ENCODE measurements at regions not wholly inside any gene's neighbourhood (a gene's known extent, or its start where the extent isn't known, plus 50 kb on each side); places are given as distances from the start of the nearest gene placed in this dataset.
"Not testable (repeated sequence)": the region's sequence is repeated elsewhere in the genome, so short reads cannot be mapped to it uniquely, and the experiment has no call there.

DNA sequence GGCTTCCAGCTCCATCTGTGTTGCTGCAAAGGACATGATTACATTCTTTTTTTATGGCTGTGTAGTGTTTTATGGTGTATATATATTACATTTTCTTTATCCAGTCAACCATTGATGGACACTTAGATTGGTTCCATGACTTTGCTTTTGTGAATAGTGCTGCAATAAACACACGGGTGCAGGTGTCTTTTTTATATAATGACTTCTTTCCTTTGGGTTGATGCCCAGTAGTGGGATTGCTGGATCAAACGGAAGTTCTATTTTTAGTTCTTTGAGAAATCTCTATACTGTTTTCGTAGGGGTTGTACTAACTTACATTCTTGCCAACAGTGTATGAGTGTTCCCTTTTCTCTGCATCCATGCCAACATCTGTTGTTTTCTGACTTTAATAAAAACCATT is 189.7 kb downstream of the ACTR3B start:
- DNase-seq (ENCODE audit: low spot score), result no peak

DNA sequence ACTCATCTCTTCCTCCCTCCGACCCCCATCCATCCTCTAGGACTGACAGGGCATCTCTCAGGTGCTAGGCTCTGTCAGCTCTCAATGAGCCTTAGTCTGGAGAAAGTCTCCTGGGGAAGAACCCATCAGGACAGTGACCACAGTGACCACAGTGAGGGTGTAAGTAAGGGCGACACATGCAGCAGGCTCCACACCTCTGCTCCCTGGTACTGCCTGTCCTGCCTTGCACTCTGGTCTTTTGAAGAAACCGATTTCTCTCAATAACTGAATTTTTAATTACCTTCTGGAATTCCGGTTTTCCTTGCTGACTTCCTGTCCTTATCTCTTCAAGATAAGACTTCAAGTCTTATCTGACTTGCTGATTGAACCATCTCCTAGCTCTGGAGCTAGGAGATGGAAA is 190.2 kb downstream of the ACTR3B start:
- DNase-seq (ENCODE audit: low spot score), result no peak

DNA sequence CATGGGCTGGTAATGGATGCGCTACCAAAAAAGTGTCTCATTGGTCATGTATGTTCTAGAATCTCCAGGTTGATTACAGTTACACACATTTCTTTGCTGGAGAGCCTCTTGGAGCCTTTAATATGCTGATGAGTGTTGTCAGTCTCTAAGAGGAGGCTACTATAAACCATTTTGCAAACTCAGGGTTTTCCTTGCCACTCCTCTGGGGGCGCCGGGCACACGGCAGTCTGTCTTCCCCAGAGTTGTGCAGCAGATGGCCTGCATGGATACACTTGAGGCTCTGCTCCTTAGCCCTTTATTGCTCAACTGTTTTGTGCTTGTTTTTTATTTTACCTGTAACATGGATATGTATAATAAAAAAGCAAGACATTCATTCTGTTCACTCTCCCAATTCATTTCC is 196.5 kb downstream of the ACTR3B start:
- DNase-seq (ENCODE audit: low spot score), result no peak

DNA sequence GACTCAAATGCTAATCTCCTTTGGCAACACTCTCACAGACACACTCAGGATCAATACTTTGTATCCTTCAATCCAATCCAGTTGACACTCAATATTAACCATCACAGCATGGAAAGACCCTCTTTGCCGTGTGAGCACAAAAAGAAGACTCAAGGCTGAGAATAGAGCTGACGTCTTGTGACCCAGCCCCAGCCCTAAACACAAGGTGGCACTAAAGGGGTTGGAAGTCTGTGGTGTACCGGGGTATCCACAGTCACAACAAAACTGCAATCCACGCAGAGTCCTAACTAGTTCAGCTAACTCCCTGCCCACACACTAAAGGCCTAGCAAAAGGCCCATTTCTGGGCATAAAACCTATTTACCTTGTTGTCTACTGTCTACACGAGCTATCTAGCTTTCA is 200.1 kb downstream of the ACTR3B start:
- DNase-seq (ENCODE audit: low spot score), result no peak

DNA sequence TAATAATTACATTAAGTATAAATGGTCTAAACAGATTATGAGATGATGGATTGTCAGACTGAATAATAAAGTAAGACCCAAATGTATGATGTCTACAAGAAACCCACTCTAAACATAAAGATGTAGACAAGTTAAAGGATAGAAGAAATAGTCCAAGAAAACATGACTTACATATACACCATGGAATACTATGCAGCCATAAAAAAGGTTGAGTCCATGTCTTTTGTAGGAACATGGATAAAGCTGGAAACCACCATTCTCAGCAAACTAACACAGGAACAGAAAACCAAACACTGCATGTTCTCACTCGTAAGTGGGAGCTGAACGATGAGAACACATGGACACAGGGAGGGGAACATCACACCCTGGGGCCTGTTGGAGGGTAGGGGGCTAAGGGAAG is 202.2 kb downstream of the ACTR3B start:
- DNase-seq (ENCODE audit: low spot score), result not testable (repeated sequence)

GRCh38 chr7:152966189-152966588 is 206.6 kb downstream of the ACTR3B start:
- DNase-seq (ENCODE audit: low spot score), result no peak

- DNase-seq (ENCODE audit: low spot score), result no peak
Observed at GRCh38 chr7:152967958-152968357, 208.4 kb downstream of the ACTR3B start.

DNA sequence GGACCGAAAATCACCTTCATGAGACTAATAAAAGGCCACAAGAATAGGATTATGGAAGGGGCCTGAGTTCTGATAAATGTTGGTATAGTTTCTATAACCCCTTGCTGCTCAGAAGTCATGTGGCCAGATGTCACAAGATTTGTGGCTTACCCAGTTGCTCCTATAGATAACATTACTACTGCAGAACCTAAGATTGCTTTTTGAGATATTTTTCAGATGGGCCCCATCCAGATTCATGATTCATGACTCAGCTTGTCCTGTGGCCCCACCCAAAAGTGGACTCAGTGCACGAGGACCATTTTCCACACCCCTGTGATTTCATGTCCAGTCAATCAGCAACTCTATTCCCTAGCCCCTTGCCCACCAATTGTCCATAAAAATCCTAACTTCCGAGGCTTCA is 209.0 kb downstream of the ACTR3B start:
- no peak for DNase-seq (ENCODE audit: low spot score)

GRCh38 chr7:152969335-152969734 is 209.8 kb downstream of the ACTR3B start:
- DNase-seq (ENCODE audit: low spot score), result no peak

DNA sequence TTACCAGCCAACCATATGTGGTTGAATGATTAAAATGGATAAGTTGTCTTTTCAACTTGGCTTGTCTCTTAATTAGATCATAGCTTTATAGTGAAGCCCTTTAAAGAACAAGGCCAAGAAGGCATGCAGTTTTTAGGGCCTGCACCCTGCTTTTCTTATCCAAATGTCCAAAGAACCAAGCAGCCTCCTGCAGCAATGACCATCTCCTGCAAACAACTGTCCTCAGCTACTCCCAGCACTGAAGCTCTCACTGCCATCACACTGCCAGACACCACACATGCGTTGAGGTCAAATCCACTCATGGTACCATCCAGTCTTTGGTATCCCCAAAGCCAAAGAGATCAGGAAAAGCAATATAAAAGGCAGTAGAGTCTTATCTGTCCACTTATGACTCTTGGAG is 210.3 kb downstream of the ACTR3B start:
- no peak for DNase-seq (ENCODE audit: low spot score)

DNA sequence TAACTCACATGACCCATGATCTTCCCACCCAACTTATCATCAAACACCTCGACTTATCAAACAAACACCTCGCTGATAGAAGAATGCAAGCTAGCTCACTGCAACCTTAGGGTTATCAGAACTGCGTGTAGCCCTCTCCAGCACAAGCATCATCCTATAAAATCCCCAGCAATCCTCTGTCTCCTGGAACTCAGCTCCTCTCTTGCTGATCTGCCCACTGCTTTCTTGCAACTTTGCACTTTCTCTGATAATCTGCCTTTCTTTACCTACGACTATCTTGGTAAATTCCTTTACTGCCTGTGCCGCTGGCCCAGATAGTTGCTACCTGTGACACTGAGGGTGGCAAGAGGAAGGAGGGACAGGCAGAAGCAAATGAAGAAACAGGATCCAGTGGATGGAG is 210.9 kb downstream of the ACTR3B start:
- no peak for DNase-seq (ENCODE audit: low spot score)

GRCh38 chr7:152974577-152974976 is 215.0 kb downstream of the ACTR3B start:
- DNase-seq (ENCODE audit: low spot score), result no peak

GRCh38 chr7:152975076-152975475 is 215.5 kb downstream of the ACTR3B start:
- no peak for DNase-seq (ENCODE audit: low spot score)

DNA sequence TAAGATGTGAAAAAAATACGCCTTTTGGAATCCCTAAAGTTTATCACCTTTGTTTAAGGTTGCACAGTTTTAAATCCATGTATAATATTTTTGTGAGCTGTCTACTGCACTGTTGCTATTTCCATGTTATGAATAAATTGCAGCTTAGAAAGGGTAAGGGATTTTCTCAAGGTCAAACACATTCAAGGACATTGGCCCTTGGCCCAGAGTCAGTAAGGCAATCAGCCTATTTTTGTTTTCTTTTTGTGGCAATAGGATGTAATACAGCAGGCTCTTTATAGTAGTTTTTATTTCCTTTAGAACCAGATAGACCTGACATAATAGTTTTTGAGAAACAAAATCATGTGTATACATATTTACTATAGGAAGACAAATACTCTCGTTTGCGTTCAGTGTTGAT is 219.8 kb downstream of the ACTR3B start:
- DNase-seq (ENCODE audit: low spot score), result no peak

- no peak for DNase-seq (ENCODE audit: low spot score)
Observed at GRCh38 chr7:152984421-152984820, 224.9 kb downstream of the ACTR3B start.

DNA sequence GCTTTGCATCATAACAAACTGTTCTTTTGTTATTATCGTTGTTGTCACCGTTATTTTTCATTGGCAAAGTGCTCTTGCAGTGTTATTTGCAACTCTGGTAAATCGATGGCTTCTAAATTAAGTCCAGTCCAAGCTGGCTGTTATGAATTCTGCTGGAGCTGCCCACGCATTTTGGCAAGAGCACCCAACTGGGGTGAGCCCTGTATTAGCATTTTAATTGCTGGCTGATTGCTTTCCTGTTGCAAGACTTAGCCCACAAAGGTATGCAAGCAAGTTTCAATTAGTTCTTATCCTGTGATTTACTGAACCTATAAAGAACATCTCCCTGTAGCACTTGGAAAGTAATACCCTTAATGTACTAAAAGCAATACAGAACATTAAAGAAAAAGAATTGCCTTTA is 226.8 kb downstream of the ACTR3B start:
- no peak for DNase-seq (ENCODE audit: low spot score)

DNA sequence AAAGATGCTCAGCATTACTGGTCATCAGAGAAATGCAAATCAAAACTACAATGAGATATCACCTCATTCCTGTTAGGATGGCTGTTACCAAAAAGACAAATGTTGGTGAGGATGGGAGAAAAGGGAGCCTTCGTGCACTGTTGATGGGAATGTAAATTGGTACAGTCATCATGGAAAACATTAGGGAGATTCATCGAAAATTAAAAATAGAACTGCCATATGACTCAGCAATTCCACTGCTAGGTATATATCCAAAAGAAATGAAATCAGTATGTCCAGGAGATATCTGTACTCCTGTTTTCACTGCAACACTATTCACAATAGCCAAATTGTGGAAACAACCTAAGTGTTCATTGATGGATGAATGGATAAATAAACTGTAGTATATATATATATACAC is 228.1 kb downstream of the ACTR3B start:
- DNase-seq (ENCODE audit: low spot score), result no peak

GRCh38 chr7:152989889-152990380 is 230.4 kb downstream of the ACTR3B start:
- DNase-seq (ENCODE audit: low spot score), result no peak

DNA sequence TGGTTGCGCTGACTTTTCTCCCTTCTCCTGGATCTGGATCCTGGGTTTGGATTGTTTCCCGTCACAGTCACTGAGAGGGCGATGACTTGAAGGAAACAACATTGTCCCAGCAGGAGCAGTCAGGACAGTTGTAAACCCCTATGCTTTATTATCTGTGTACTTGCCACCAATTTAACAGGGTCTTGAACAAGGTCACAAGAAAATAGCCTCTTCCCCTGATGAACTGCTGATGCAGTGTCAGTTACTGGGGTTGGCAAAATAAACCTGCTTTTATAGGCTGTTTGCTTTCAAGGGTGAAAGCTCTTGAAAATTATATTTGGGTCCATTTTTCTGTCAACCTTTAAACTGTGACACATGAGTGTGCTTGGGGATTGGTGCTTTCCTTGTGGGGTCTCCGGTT is 238.9 kb downstream of the ACTR3B start:
- DNase-seq (ENCODE audit: low spot score), result no peak

DNA sequence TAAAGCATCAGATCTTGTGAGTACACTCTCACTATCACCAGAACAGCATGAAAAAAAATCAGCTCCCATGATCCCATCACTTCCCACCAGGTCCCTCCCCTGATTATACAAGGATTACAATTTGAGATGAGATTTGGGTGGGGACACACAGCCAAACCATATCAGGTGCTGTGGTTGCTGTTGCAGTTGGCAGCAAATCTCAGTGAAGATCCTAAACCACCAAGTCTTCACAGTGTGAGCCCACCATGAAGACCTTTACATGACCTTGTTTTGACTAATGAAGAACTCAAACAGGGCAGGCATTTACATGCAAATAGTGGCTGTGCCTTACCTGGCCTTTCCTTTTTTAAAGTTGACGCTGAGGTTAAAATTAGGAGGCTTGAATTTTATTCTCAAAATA is 242.6 kb downstream of the ACTR3B start:
- no peak for DNase-seq (ENCODE audit: low spot score)

DNA sequence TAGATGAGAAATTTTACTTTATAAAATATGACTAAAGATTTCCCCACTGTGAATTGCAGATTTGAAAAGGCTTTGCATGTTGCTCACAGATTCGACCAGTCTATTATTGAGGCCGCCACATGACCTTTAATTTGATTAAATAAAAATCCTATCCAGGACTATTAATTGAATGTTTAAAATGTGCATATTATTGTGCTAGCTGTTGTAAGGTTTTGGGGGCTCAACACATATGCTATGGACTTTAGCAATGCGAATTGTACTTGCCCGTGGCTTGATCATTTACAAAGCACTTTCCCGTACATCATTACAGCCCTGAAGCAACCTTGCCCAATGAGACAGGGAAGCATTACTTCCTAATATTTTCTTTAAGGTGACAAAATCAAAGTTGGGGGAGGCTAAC is 243.0 kb downstream of the ACTR3B start:
- no peak for DNase-seq (ENCODE audit: low spot score)

- no peak for DNase-seq (ENCODE audit: low spot score)
Observed at GRCh38 chr7:153004341-153004740, 244.8 kb downstream of the ACTR3B start.

GRCh38 chr7:153005750-153006435 is 246.3 kb downstream of the ACTR3B start:
- DNase-seq (ENCODE audit: low spot score), result no peak

GRCh38 chr7:153006452-153006851 is 246.9 kb downstream of the ACTR3B start:
- no peak for DNase-seq (ENCODE audit: low spot score)

All from mesenteric fat pad (tissue), 1 donor.